ENCODE measurements at regions not wholly inside any gene's neighbourhood (a gene's known extent, or its start where the extent isn't known, plus 50 kb on each side); places are given as distances from the start of the nearest gene placed in this dataset.

DNA sequence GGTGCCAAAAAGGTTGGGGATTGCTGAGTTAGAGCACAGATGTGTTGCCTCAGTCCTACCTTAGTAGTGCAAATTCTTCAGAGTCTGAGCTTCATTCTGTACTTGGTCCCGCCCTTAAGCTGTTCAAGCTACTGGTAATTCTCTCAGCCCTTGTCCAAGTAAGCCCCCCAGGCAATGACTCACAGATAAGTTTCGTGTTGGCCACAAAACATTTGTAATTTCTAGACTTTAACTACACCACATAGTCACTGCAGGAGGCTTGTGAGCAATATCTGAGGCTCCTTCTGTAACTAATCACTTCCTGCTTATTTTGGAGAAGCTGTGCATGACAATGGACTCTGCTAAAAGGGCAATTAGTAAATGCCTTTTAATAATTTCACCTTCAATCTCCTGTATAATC, 1420.5 kb downstream of the PCDH7 start:
- TF ChIP-seq NFE2L2 (conservative IDR thresholded peaks at IDR 0.05; ENCODE audit: low read length), result no peak
- TF ChIP-seq, protein P1, sequence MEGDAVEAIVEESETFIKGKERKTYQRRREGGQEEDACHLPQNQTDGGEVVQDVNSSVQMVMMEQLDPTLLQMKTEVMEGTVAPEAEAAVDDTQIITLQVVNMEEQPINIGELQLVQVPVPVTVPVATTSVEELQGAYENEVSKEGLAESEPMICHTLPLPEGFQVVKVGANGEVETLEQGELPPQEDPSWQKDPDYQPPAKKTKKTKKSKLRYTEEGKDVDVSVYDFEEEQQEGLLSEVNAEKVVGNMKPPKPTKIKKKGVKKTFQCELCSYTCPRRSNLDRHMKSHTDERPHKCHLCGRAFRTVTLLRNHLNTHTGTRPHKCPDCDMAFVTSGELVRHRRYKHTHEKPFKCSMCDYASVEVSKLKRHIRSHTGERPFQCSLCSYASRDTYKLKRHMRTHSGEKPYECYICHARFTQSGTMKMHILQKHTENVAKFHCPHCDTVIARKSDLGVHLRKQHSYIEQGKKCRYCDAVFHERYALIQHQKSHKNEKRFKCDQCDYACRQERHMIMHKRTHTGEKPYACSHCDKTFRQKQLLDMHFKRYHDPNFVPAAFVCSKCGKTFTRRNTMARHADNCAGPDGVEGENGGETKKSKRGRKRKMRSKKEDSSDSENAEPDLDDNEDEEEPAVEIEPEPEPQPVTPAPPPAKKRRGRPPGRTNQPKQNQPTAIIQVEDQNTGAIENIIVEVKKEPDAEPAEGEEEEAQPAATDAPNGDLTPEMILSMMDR (IDR thresholded peaks at IDR 0.05), result no peak
- TF ChIP-seq ESRRA (IDR thresholded peaks at IDR 0.05; ENCODE audit: borderline replicate concordance, low read length), result no peak
- TF ChIP-seq ZFP36 (IDR thresholded peaks at IDR 0.05; ENCODE audit: borderline replicate concordance, partially characterized antibody), result no peak
- TF ChIP-seq FOXS1 (CRISPR knock-in tag; IDR thresholded peaks at IDR 0.05), result no peak
